ENCODE measurements at regions not wholly inside any gene's neighbourhood (a gene's known extent, or its start where the extent isn't known, plus 50 kb on each side); places are given as distances from the start of the nearest gene placed in this dataset.

GRCh38 chr12:53887006-53887405 lies 51.6 kb upstream of the HOXC13 start (continued):
- TF ChIP-seq, protein P1, sequence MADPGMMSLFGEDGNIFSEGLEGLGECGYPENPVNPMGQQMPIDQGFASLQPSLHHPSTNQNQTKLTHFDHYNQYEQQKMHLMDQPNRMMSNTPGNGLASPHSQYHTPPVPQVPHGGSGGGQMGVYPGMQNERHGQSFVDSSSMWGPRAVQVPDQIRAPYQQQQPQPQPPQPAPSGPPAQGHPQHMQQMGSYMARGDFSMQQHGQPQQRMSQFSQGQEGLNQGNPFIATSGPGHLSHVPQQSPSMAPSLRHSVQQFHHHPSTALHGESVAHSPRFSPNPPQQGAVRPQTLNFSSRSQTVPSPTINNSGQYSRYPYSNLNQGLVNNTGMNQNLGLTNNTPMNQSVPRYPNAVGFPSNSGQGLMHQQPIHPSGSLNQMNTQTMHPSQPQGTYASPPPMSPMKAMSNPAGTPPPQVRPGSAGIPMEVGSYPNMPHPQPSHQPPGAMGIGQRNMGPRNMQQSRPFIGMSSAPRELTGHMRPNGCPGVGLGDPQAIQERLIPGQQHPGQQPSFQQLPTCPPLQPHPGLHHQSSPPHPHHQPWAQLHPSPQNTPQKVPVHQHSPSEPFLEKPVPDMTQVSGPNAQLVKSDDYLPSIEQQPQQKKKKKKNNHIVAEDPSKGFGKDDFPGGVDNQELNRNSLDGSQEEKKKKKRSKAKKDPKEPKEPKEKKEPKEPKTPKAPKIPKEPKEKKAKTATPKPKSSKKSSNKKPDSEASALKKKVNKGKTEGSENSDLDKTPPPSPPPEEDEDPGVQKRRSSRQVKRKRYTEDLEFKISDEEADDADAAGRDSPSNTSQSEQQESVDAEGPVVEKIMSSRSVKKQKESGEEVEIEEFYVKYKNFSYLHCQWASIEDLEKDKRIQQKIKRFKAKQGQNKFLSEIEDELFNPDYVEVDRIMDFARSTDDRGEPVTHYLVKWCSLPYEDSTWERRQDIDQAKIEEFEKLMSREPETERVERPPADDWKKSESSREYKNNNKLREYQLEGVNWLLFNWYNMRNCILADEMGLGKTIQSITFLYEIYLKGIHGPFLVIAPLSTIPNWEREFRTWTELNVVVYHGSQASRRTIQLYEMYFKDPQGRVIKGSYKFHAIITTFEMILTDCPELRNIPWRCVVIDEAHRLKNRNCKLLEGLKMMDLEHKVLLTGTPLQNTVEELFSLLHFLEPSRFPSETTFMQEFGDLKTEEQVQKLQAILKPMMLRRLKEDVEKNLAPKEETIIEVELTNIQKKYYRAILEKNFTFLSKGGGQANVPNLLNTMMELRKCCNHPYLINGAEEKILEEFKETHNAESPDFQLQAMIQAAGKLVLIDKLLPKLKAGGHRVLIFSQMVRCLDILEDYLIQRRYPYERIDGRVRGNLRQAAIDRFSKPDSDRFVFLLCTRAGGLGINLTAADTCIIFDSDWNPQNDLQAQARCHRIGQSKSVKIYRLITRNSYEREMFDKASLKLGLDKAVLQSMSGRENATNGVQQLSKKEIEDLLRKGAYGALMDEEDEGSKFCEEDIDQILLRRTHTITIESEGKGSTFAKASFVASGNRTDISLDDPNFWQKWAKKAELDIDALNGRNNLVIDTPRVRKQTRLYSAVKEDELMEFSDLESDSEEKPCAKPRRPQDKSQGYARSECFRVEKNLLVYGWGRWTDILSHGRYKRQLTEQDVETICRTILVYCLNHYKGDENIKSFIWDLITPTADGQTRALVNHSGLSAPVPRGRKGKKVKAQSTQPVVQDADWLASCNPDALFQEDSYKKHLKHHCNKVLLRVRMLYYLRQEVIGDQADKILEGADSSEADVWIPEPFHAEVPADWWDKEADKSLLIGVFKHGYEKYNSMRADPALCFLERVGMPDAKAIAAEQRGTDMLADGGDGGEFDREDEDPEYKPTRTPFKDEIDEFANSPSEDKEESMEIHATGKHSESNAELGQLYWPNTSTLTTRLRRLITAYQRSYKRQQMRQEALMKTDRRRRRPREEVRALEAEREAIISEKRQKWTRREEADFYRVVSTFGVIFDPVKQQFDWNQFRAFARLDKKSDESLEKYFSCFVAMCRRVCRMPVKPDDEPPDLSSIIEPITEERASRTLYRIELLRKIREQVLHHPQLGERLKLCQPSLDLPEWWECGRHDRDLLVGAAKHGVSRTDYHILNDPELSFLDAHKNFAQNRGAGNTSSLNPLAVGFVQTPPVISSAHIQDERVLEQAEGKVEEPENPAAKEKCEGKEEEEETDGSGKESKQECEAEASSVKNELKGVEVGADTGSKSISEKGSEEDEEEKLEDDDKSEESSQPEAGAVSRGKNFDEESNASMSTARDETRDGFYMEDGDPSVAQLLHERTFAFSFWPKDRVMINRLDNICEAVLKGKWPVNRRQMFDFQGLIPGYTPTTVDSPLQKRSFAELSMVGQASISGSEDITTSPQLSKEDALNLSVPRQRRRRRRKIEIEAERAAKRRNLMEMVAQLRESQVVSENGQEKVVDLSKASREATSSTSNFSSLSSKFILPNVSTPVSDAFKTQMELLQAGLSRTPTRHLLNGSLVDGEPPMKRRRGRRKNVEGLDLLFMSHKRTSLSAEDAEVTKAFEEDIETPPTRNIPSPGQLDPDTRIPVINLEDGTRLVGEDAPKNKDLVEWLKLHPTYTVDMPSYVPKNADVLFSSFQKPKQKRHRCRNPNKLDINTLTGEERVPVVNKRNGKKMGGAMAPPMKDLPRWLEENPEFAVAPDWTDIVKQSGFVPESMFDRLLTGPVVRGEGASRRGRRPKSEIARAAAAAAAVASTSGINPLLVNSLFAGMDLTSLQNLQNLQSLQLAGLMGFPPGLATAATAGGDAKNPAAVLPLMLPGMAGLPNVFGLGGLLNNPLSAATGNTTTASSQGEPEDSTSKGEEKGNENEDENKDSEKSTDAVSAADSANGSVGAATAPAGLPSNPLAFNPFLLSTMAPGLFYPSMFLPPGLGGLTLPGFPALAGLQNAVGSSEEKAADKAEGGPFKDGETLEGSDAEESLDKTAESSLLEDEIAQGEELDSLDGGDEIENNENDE (IDR thresholded peaks at IDR 0.05; ENCODE audit: insufficient replicate concordance, low read length), result no peak
- no peak for TF ChIP-seq SIX5 (IDR thresholded peaks at IDR 0.05; ENCODE audit: low read depth, low read length)
- TF ChIP-seq RAD21 (IDR thresholded peaks at IDR 0.05 in 1 of 2, conservative IDR thresholded peaks at IDR 0.05 in 1 of 2; ENCODE audit: low read depth in 2 of 2, low read length in 2 of 2), result no peak

Data from H1 (cell line).